SJCRH30 (cell line): ENCODE measurements at regions not wholly inside any gene's neighbourhood (a gene's known extent, or its start where the extent isn't known, plus 50 kb on each side); places are given as distances from the start of the nearest gene placed in this dataset.

Source experiments
- DNase-seq, 2 experiments: peaks; one replicate each; pipeline ENCODE4 v3.0.0-alpha.2; 2015 to 2020
- H3K27ac ChIP-seq: fragments of 250-450 bp; sonication (Bioruptor Pico); 2 replicates; pipeline ENCODE4 v1.5.1; 2020; ENCODE audit warnings: mild to moderate bottlenecking, moderate library complexity
- H3K27me3 ChIP-seq: fragments of 250-450 bp; sonication (Bioruptor Pico); 2 replicates; pipeline ENCODE4 v1.5.1; 2020; ENCODE audit warnings: mild to moderate bottlenecking, moderate library complexity
- H3K36me3 ChIP-seq: fragments of 250-450 bp; sonication (Bioruptor Pico); 2 replicates; pipeline ENCODE4 v1.5.1; 2020; ENCODE audit warnings: mild to moderate bottlenecking, moderate library complexity
- H3K4me1 ChIP-seq: fragments of 250-450 bp; sonication (Bioruptor Pico); 2 replicates; pipeline ENCODE4 v1.5.1; 2020; ENCODE audit warnings: mild to moderate bottlenecking, moderate library complexity
- H3K4me3 ChIP-seq: fragments of 250-450 bp; sonication (Bioruptor Pico); 2 replicates; pipeline ENCODE4 v1.5.1; 2020; ENCODE audit warnings: mild to moderate bottlenecking, moderate library complexity
- H3K9me3 ChIP-seq: fragments of 250-450 bp; sonication (Bioruptor Pico); replicated peaks from 2 replicates; pipeline ENCODE4 v1.5.1; 2020; ENCODE audit warnings: mild to moderate bottlenecking, moderate library complexity

DNA sequence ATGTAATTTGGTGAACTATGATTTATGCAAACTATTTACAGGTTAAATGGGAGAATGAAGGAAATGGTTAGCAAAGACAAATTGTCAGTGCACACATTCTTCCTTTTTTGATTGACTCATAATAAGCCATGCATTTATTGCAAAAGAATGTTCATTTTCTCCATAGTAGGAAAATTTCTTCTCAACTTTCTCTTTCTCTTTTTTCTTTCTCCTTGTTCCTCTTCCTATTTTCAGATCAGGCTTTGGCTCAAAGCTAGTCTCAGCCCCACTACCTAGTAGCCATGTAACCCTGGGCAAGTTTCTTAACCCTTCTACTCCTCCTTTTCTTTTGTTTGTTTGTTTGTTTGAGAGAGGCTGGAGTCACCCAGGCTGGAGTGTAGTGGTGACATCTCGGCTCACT is 156.6 kb downstream of the PIK3R1 start:
- DNase-seq = no peak

DNA sequence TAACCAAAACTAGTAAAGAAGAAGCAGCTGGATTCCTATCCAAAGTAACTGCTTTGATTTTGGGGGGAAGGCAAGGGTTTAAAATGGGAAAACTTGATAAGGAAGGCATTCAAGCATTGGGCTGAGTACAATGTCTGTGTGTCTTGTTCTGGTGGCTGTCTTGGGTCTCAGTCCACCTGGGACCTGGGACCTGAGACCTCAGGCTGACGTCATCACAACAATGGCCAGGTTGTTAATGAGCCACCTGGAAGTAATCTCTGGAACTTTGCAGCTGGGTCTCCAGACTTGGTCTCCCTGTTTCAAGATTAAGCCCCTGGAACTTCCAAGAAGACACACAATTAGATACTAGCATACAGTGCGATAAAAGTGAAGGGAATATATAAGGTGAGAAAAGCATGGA is 157.5 kb downstream of the PIK3R1 start:
- H3K36me3 ChIP-seq = peaks cover 5% of the 10 kb centered on the region; the same call in 1 of the 2 replicates
- peaks cover 23% of the 10 kb centered on the region for H3K4me1 ChIP-seq
- no peaks in the 10 kb centered on the region for H3K9me3 ChIP-seq
- no peaks in the 10 kb centered on the region for H3K27me3 ChIP-seq
- no peak overlapping the region for H3K4me3 ChIP-seq
- DNase-seq = no peak
- no peak overlapping the region for H3K27ac ChIP-seq

More for the DNA sequence above, 156.6 kb downstream of the PIK3R1 start:
- Histone ChIP-seq H3K9me3 (no peaks in the 10 kb centered on the region), H3K27ac (no peak overlapping the region), H3K27me3 (no peaks in the 10 kb centered on the region), H3K4me1 (peaks cover 21% of the 10 kb centered on the region), H3K36me3 (peaks cover 5% of the 10 kb centered on the region; the same call in 1 of the 2 replicates), H3K4me3 (no peak overlapping the region)

DNA sequence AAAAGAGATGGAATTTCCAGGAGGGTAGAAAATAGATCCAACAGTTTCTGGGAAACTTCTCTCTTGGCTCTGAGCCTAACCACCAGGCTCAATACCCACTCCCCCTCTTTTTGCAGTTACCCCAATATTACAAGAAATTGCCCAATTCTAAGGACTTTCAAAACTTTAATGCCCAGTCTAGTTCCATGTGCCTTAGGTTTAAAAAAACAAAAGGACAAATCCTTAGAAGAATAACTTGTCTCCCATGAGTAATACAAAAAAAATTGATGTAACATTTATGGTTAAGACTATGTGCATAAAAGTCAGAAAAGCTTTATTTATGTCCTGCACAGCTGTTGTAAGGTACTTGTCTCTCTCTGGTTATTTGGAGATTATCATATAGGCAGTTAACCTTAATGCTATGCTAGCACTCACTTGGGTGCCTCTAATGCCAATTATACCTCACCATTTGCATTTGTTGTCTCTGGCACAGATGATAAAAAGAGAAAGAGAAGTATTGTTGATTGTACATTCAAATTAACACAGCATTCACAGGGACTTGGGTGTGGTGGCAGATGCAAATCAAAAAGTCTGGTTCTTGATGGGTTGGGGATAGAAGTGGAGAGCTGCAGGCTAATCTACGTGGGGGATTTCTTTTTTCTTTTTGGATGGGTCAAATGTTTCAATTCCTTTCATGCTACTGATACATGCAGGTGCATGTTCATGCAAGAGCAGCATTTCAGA is 159.4 kb downstream of the PIK3R1 start:
- DNase-seq = no peak
- Histone ChIP-seq H3K9me3 (no peaks in the 10 kb centered on the region), H3K27ac (no peak overlapping the region), H3K27me3 (no peaks in the 10 kb centered on the region), H3K4me3 (no peak overlapping the region), H3K36me3 (peaks cover 5% of the 10 kb centered on the region; the same call in 1 of the 2 replicates), H3K4me1 (peaks cover 23% of the 10 kb centered on the region)

DNA sequence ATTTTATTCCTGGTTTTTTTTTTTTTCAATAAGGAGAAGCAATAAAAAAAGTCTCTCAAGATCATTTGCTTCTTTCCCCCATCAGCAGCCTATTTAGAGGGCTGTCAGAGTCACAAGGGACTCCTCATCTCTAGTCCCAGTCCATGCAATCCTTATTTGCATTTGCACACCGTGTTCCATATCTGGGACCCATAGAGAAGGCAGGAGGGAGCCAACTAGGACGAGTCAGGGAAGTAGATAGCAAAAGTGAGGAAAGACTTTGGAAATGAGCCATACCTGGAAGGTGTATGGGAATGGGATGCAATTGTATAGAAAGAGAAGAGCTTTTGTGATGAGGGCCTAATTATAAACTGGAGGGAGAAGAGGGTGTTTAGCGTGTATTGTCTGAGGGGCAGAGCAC is 160.0 kb downstream of the PIK3R1 start:
- Histone ChIP-seq H3K4me3 (no peak overlapping the region), H3K27ac (no peak overlapping the region), H3K36me3 (peaks cover 5% of the 10 kb centered on the region; the same call in 1 of the 2 replicates), H3K9me3 (no peaks in the 10 kb centered on the region), H3K4me1 (peaks cover 23% of the 10 kb centered on the region), H3K27me3 (no peaks in the 10 kb centered on the region)
- no peak for DNase-seq

DNA sequence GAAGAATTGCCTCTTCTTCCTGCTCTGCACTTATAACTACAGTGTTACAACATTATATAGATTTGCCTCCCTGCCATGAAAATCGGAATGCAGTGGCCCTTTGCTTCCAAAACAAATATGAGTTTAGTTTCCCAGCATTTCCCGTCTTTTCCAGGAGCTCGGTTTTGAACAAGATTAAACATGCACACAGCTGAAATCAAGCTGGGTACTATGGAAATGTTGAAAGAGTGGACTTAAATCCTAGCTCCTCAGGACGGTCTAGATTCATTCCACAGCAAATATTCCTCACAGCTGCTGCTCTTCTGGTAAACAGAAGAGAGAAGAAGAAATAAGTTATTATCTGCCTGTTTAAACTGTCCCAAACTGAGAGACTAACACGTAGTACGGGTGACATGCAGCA is 161.4 kb downstream of the PIK3R1 start:
- Histone ChIP-seq H3K4me1 (peaks cover 23% of the 10 kb centered on the region), H3K27ac (no peak overlapping the region), H3K36me3 (peaks cover 5% of the 10 kb centered on the region; the same call in 1 of the 2 replicates), H3K27me3 (no peaks in the 10 kb centered on the region), H3K4me3 (no peak overlapping the region), H3K9me3 (no peaks in the 10 kb centered on the region)
- DNase-seq = no peak

DNA sequence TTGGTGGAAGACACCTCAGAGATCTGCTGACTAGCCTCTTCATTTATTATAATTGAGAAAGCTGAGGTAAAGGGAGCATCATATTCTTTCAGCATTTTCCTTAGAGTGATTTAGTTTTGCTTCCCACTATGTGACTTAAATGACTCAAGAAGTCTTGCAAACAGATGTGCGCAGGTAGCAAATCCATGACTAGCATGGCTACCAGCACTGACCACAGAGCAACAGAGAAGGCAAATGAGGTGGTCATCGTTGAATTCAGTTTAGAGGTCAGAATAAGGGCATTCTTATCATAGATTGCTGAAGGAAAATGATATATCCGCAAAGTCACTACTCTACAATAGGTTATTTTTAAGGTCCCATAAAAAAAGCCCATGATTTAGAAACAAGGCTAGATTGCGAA is 162.2 kb downstream of the PIK3R1 start:
- Histone ChIP-seq H3K4me1 (peaks cover 23% of the 10 kb centered on the region), H3K9me3 (no peaks in the 10 kb centered on the region), H3K27me3 (no peaks in the 10 kb centered on the region), H3K27ac (no peak overlapping the region), H3K4me3 (no peak overlapping the region), H3K36me3 (peaks cover 5% of the 10 kb centered on the region; the same call in 1 of the 2 replicates)
- no peak for DNase-seq

DNA sequence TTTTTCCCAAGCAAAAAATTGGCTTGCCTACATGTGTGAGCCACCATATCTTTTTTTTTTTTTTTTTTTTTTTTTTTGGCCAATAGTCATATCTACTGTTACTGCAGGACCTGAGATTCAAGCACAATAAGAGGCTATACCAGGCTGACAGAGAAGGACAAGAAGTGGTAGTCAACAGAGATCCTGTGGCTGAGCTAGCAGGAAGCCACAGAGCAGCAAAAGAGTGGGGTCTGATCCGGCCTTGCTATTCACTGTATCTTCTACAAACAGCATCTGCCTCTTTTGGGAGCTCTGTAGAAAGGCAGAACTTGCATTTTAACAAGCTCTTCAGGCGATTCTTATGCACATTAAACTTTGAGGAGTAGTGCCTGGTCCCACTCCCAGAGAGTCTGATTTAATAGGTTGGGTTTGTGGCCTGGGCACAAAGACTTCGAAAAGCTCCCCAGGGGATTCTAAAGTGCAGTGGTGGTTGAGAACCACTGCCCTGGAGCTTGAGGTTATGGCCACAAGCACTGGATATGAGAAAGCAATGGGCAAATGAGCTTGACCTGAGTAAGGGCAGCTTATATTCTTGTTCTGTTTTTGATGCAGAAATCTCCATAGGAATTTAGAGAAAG is 162.8 kb downstream of the PIK3R1 start:
- no peak for DNase-seq
- peaks cover 5% of the 10 kb centered on the region; the same call in 1 of the 2 replicates for H3K36me3 ChIP-seq
- H3K9me3 ChIP-seq = no peaks in the 10 kb centered on the region
- no peaks in the 10 kb centered on the region for H3K27me3 ChIP-seq
- H3K4me1 ChIP-seq = peaks cover 23% of the 10 kb centered on the region
- H3K27ac ChIP-seq = no peak overlapping the region
- no peak overlapping the region for H3K4me3 ChIP-seq

DNA sequence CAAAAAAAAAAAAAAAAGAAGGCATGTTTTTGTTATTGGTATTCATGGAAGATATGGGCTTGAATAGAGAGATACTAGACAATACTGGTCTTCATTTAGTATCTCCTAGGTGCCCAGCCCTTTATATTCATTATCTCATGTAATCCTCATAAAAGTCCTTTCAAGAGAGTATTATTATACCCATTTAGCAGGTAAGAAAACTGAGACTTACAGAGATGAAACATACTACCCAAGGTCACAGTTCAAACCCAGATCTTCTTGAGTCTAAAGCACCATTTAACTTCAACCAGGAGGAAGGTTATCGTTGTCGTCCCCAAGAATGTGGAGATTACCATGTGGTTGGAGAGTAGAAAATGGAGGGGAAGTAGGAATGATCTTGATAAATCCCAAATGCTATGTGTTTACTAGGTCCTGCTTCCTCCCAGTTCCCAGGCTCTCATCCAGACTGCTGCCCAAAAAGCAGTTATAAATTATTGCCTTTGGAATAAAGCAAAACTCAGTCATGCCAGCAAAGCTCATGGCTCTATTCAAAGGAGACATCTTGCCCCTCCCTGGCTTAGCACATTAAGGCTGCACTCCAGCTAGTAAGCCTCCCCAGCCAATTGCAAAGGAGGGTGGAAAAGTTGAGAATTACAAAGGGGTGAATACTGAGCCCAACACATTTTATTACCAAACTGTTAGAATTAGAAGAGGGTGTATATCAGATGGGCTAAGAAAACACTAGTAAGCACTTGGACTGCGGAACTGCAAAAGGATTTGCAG is 163.9 kb downstream of the PIK3R1 start:
- DNase-seq = no peak
- Histone ChIP-seq H3K9me3 (no peaks in the 10 kb centered on the region), H3K27me3 (no peaks in the 10 kb centered on the region), H3K36me3 (peaks cover 5% of the 10 kb centered on the region; the same call in 1 of the 2 replicates), H3K4me1 (peaks cover 28% of the 10 kb centered on the region), H3K4me3 (no peak overlapping the region), H3K27ac (no peak overlapping the region)

DNA sequence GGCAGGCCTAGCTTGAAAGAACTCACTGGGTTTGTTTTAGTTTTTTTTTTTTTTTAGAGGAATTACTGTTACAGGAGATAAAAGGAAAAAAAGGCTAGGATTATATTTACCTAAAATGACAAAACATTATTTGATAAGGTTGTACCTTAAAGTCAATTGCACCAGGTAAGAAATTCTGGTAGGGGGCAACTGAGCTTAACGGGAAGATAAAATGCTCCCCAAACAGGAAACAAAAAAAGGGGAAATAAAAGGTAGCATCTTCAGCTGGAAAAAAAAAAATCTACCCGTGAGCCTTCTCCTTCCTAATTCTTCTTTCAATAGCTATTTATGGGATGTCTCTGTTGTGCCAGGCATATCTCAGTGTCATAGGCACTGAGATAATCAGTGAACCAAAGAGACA is 164.5 kb downstream of the PIK3R1 start:
- H3K4me1 ChIP-seq = peaks cover 21% of the 10 kb centered on the region

DNA sequence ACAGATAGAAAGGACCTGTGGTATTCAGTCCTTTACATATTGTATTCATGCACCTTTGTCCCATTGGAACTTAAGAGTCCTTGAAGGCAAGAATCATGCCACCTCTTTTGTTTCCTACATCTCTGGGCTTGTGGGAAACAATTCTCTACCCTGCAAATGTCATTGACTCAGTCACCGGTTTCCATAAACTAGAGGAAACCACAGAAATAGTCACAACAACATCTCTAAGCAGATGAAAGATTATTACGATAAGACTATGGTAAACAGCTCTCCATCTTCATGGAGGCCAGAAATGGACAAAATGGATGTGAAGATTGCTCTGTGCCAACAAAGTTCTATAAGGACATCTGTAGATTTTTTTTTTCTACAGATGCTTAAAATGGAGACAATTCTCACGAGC is 165.5 kb downstream of the PIK3R1 start:
- no peaks in the 10 kb centered on the region for H3K27me3 ChIP-seq
- peaks cover 19% of the 10 kb centered on the region for H3K4me1 ChIP-seq
- H3K9me3 ChIP-seq = no peaks in the 10 kb centered on the region
- H3K4me3 ChIP-seq = no peak overlapping the region
- no peak for DNase-seq
- peaks cover 4% of the 10 kb centered on the region; the same call in 1 of the 2 replicates for H3K36me3 ChIP-seq
- H3K27ac ChIP-seq = no peak overlapping the region

More for the DNA sequence above, 164.5 kb downstream of the PIK3R1 start:
- DNase-seq = no peak
- H3K27ac ChIP-seq = no peak overlapping the region
- H3K9me3 ChIP-seq = no peaks in the 10 kb centered on the region
- H3K4me3 ChIP-seq = no peak overlapping the region
- no peaks in the 10 kb centered on the region for H3K27me3 ChIP-seq
- peaks cover 5% of the 10 kb centered on the region; the same call in 1 of the 2 replicates for H3K36me3 ChIP-seq

DNA sequence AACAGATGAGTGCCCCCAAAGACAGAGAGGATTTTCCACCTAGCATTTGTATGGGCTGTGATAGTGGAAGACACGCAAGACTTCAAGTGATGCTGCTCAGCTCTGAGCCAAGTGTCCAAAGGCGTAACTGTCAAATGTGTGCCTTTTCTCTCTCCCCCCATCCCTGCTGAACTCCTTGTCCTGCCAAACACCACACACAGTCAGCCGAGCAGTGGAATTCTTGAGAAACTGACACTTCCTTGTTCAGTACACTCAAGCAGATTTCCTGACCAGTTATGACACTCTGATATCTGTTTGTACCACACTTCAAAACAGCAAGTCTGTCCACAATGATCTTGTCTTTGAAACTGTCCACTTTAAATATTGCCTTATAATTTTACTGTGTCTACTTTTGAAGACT is 166.4 kb downstream of the PIK3R1 start:
- H3K9me3 ChIP-seq = no peaks in the 10 kb centered on the region
- no peak for DNase-seq
- no peaks in the 10 kb centered on the region for H3K36me3 ChIP-seq
- no peaks in the 10 kb centered on the region for H3K27me3 ChIP-seq
- H3K27ac ChIP-seq = no peak overlapping the region
- H3K4me3 ChIP-seq = no peak overlapping the region
- H3K4me1 ChIP-seq = peaks cover 12% of the 10 kb centered on the region

DNA sequence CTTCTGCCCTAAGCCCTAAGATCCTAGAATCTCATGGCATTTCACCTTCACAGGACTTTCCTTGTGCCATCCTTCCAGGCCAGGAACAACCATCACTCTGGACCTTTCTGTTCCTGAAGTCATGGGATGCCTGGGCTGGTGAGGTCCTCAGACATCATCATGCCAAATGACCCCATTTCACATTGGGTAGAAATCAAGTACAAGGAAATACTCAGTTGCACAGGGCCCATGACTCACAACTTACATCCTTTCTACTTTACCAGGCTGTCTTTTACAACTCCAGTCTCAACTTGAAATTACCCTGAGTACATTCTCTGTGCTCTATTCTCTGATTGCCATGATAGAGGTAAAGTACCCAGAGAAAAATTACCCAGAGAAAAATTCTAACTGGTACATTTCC is 167.1 kb downstream of the PIK3R1 start:
- Histone ChIP-seq H3K36me3 (no peaks in the 10 kb centered on the region), H3K27me3 (no peaks in the 10 kb centered on the region), H3K27ac (no peak overlapping the region), H3K4me1 (peaks cover 8% of the 10 kb centered on the region), H3K9me3 (no peaks in the 10 kb centered on the region), H3K4me3 (no peak overlapping the region)
- no peak for DNase-seq

DNA sequence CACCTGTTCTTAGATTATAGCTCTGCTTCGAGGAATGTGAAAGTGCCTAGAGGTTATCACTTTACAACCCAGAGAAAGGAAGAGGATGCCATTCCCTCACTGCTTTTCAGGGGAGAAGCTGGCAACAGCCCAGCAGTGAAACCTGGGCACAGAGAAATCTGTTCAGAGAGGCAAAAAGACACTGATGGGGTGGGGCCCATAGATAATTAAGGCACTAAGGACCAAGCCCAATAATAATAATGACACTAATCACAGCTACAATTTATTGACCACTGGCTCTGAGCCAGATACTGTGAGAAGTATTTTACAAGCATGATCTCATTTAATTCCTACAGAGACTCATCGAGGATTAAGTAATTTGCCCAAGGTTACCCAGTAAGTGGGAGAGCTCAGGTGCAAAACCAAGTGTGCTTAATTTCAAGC is 168.3 kb downstream of the PIK3R1 start:
- Histone ChIP-seq H3K27me3 (no peaks in the 10 kb centered on the region), H3K4me1 (peaks cover 8% of the 10 kb centered on the region), H3K4me3 (no peak overlapping the region), H3K27ac (no peak overlapping the region), H3K36me3 (no peaks in the 10 kb centered on the region), H3K9me3 (no peaks in the 10 kb centered on the region)
- DNase-seq = peak; percentile 27 to 50

DNA sequence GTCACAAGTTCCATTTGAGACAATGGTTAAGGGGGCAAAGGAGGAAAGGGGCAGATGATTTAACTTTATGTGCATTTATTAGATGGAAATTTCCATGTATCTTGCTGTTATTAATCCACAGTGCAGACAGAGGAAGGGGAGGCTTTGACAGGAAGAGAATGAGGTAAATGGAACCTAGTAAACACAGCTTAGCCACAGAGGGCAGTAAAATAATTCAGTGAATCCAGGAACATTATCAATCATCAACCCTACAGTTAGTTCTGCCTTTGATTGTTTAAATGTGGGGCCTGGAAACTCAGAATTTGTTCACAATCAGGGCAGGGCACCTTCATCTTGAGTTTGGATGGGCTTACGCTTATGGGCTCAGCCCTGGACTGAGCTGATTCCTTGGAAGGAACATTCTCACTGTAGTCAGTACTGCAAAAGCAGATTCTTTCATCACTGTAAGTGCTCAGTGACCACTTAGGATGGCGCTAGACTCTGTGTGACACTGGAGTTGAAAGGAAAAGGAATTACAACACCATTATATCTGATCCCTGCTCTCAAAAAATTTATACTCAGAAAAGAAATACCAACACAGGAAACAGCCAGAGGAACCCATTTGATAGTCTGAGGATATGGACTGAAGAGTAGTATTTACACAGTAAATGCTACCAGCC is 169.5 kb downstream of the PIK3R1 start:
- Histone ChIP-seq H3K27ac (no peak overlapping the region), H3K9me3 (no peaks in the 10 kb centered on the region), H3K4me1 (peaks cover 13% of the 10 kb centered on the region), H3K4me3 (no peak overlapping the region), H3K27me3 (no peaks in the 10 kb centered on the region), H3K36me3 (no peaks in the 10 kb centered on the region)
- no peak for DNase-seq
